Hepatocyte (in vitro differentiated cells): ENCODE measurements at regions not wholly inside any gene's neighbourhood (a gene's known extent, or its start where the extent isn't known, plus 50 kb on each side); places are given as distances from the start of the nearest gene placed in this dataset.

Source experiments
- DNase-seq: peaks from one replicate; pipeline ENCODE4 v3.0.0-alpha.2; 2016; ENCODE audit warnings: low spot score
- H2AFZ ChIP-seq: fragments of 200-600 bp; sonication (generic); 2 replicates; pipeline ENCODE4 v1.6.0; 2016; ENCODE audit warnings: antibody characterized with exemption, mild to moderate bottlenecking
- H3K27ac ChIP-seq: fragments of 200-600 bp; sonication (generic); 2 replicates; pipeline ENCODE4 v1.5.1; 2016; ENCODE audit warnings: mild to moderate bottlenecking
- H3K27me3 ChIP-seq: fragments of 200-600 bp; sonication (generic); 2 replicates; pipeline ENCODE4 v1.6.1; 2016
- H3K36me3 ChIP-seq: fragments of 200-600 bp; sonication (generic); replicated peaks from 2 replicates; pipeline ENCODE4 v1.5.1; 2016; ENCODE audit warnings: low read depth; ENCODE audit not compliant: insufficient read depth
- H3K4me1 ChIP-seq: fragments of 200-600 bp; sonication (generic); 2 replicates; pipeline ENCODE4 v1.5.1; 2016; ENCODE audit warnings: mild to moderate bottlenecking, moderate library complexity; ENCODE audit not compliant: insufficient read depth
- H3K4me2 ChIP-seq: fragments of 200-600 bp; sonication (generic); 2 replicates; pipeline ENCODE4 v1.6.0; 2016
- H3K4me3 ChIP-seq: fragments of 200-600 bp; sonication (generic); 2 replicates; pipeline ENCODE4 v1.5.1; 2016; ENCODE audit warnings: mild to moderate bottlenecking
- H3K79me2 ChIP-seq: fragments of 200-600 bp; sonication (generic); 2 replicates; pipeline ENCODE4 v1.6.0; 2017; ENCODE audit warnings: mild to moderate bottlenecking
- H3K9me2 ChIP-seq: fragments of 200-600 bp; sonication (generic); replicated peaks from 2 replicates; pipeline ENCODE4 v1.6.0; 2017; ENCODE audit warnings: mild to moderate bottlenecking; ENCODE audit not compliant: insufficient read depth
- H3K9me3 ChIP-seq: fragments of 200-600 bp; sonication (generic); 2 replicates; pipeline ENCODE4 v1.5.1; 2016; ENCODE audit warnings: low read depth, mild to moderate bottlenecking
- H4K20me1 ChIP-seq: fragments of 200-600 bp; sonication (generic); 2 replicates; pipeline ENCODE4 v1.6.0; 2016; ENCODE audit warnings: mild to moderate bottlenecking; ENCODE audit not compliant: insufficient read depth, poor library complexity, severe bottlenecking
- CTCF ChIP-seq: fragments of 200-600 bp; sonication (generic); IDR thresholded peaks from 2 replicates; pipeline ENCODE4 v1.5.1; 2016; ENCODE audit warnings: antibody characterized with exemption, mild to moderate bottlenecking; ENCODE audit not compliant: poor library complexity
- EZH2 ChIP-seq: fragments of 200-600 bp; sonication (generic); IDR thresholded peaks from 2 replicates; pipeline ENCODE4 v1.6.1; 2016; ENCODE audit warnings: antibody characterized with exemption, mild to moderate bottlenecking, borderline replicate concordance
- EZH2phosphoT487 ChIP-seq: fragments of 200-600 bp; sonication (generic); IDR thresholded peaks from one replicate; pipeline ENCODE4 v1.6.1; 2018; ENCODE audit warnings: antibody characterized with exemption, mild to moderate bottlenecking, low read depth, moderate library complexity; ENCODE audit not compliant: unreplicated experiment, severe bottlenecking
- WGBS: methylation state at CpG from one replicate; pipeline ENCODE4 v1.1.6; 2016; ENCODE audit warnings: low lambda C conversion rate; ENCODE audit errors: missing lambda C conversion rate; 5-methylcytosine and 5-hydroxymethylcytosine counted together

GRCh38 chr21:24881506-24881905 lies 725.8 kb downstream of the MRPL39 start:
- peaks cover 4% of the 10 kb centered on the region for H3K9me3 ChIP-seq
- H3K4me3 ChIP-seq = no peak overlapping the region
- H3K4me1 ChIP-seq = no peaks in the 10 kb centered on the region
- no peaks in the 10 kb centered on the region for H3K79me2 ChIP-seq
- no peaks in the 10 kb centered on the region for H3K9me2 ChIP-seq
- no peak for DNase-seq
- no peaks in the 10 kb centered on the region for H3K27me3 ChIP-seq
- no peak overlapping the region for H3K4me2 ChIP-seq
- no peak overlapping the region for H3K27ac ChIP-seq
- no peaks in the 10 kb centered on the region for H3K36me3 ChIP-seq
- H4K20me1 ChIP-seq = no peaks in the 10 kb centered on the region
- no peak for TF ChIP-seq CTCF
- TF ChIP-seq EZH2 = no peak
- WGBS = 75% methylated on average over 2 of the region's 2 CpGs
- no peak overlapping the region for H2AFZ ChIP-seq

GRCh38 chr21:24870633-24871032 lies 736.6 kb downstream of the MRPL39 start:
- Histone ChIP-seq H3K4me2 (no peak overlapping the region), H3K79me2 (no peaks in the 10 kb centered on the region), H3K27ac (no peak overlapping the region)

GRCh38 chr21:24869862-24870261 lies 737.4 kb downstream of the MRPL39 start:
- no peaks in the 10 kb centered on the region for H3K4me1 ChIP-seq
- no peak for DNase-seq
- H2AFZ ChIP-seq = no peak overlapping the region
- H3K9me2 ChIP-seq = no peaks in the 10 kb centered on the region
- no peak for TF ChIP-seq EZH2phosphoT487
- TF ChIP-seq CTCF = no peak
- TF ChIP-seq EZH2 = no peak
- H3K9me3 ChIP-seq = no peaks in the 10 kb centered on the region
- H3K4me3 ChIP-seq = no peak overlapping the region
- no peak overlapping the region for H3K27ac ChIP-seq
- H3K4me2 ChIP-seq = no peak overlapping the region
- WGBS = 82% methylated on average over 2 of the region's 2 CpGs
- no peaks in the 10 kb centered on the region for H4K20me1 ChIP-seq
- H3K36me3 ChIP-seq = no peaks in the 10 kb centered on the region
- no peaks in the 10 kb centered on the region for H3K27me3 ChIP-seq
- H3K79me2 ChIP-seq = no peaks in the 10 kb centered on the region

More at GRCh38 chr21:24870633-24871032, 736.6 kb downstream of the MRPL39 start:
- H2AFZ ChIP-seq = no peak overlapping the region
- DNase-seq = no peak
- H4K20me1 ChIP-seq = no peaks in the 10 kb centered on the region
- no peaks in the 10 kb centered on the region for H3K9me2 ChIP-seq
- WGBS = 63% methylated on average over 4 of the region's 4 CpGs
- H3K27me3 ChIP-seq = no peaks in the 10 kb centered on the region
- H3K36me3 ChIP-seq = no peaks in the 10 kb centered on the region
- no peak overlapping the region for H3K4me3 ChIP-seq
- no peak for TF ChIP-seq EZH2
- no peaks in the 10 kb centered on the region for H3K9me3 ChIP-seq
- H3K4me1 ChIP-seq = no peaks in the 10 kb centered on the region

- no peak for TF ChIP-seq CTCF
- TF ChIP-seq EZH2 = no peak
- no peak for TF ChIP-seq EZH2phosphoT487
- no peak for DNase-seq
- no peaks in the 10 kb centered on the region for H4K20me1 ChIP-seq
- H3K4me1 ChIP-seq = no peaks in the 10 kb centered on the region
- no peak overlapping the region for H2AFZ ChIP-seq
- WGBS = 78% methylated on average over 1 of the region's 1 CpG
- no peaks in the 10 kb centered on the region for H3K9me2 ChIP-seq
- no peaks in the 10 kb centered on the region for H3K36me3 ChIP-seq
- H3K4me2 ChIP-seq = no peak overlapping the region
- H3K27me3 ChIP-seq = no peaks in the 10 kb centered on the region
- no peaks in the 10 kb centered on the region for H3K79me2 ChIP-seq
- H3K9me3 ChIP-seq = no peaks in the 10 kb centered on the region
- no peak overlapping the region for H3K4me3 ChIP-seq
- no peak overlapping the region for H3K27ac ChIP-seq
Observed at GRCh38 chr21:24868117-24868516, 739.2 kb downstream of the MRPL39 start.
